ENCODE measurements at regions not wholly inside any gene's neighbourhood (a gene's known extent, or its start where the extent isn't known, plus 50 kb on each side); places are given as distances from the start of the nearest gene placed in this dataset.

DNA sequence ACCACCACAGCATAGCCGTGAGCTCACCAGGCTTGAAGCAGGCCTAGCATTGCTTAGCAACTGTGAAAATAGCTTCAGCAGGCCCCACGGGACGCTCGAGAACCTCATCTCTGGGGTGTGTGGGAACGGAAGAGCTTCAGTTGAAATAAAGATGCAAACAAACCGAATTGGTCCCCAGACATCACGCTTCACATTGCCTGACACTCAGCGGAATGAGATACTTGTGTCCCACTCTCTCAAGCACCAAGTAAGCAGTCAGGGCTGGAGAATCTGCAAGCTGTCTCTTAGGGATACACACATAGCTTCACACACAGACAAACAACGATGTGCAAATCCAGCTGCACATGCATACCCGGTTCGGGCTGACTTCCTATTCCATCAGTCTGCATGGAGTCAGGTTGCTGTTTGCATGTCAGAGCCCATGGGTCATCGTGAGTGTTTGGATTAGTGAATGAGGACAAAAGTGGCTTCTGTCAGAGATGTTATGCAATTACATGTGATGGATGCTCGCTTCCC, 205.7 kb downstream of the SNX19 start:
- no peak overlapping the region for H3K4me3 ChIP-seq (ENCODE audit: low read depth, low read length)
- no peak for TF ChIP-seq CTCF (IDR thresholded peaks at IDR 0.05; ENCODE audit: insufficient read depth, low read length, missing control alignments)
- DNase-seq (ENCODE audit: low read depth, low spot score): no peak
- ChIA-PET POLR2A (no interaction called here), CTCF (no interaction called here)

GRCh38 chr11:130711193-130711592, 205.1 kb downstream of the SNX19 start:
- POLR2A ChIA-PET: no interaction called here
- CTCF ChIA-PET: interaction anchor here (1.1 kb wide), 1 partner anchor 277 kb away, joined by 3 read pairs; no protein-coding TSS in a partner anchor
- H3K4me3 ChIP-seq (ENCODE audit: low read depth, low read length): no peak overlapping the region
- no peak for DNase-seq (ENCODE audit: low read depth, low spot score)
- no peak for TF ChIP-seq CTCF (IDR thresholded peaks at IDR 0.05; ENCODE audit: insufficient read depth, low read length, missing control alignments)

DNA sequence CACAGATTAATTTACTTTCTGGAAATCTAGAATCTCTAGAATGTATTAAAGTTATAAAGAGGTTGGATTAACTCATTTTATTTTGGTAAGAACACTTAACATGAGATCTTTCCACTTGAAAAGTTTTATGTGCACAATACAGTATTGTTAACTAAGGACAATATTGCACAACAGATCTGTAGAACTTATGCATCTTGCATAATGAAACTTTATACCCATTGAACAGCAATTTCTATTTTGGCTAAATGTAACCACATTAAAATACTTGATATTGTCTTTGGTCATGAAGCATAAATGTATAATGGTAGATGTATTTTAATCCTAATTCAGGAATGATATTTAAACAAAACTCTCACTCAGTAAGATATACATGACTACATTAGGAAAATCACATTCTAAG, 203.8 kb downstream of the SNX19 start:
- DNase-seq (ENCODE audit: low read depth, low spot score): no peak
- ChIA-PET POLR2A (no interaction called here), CTCF (interaction anchor here (1.5 kb wide), 1 partner anchor 279 kb away, joined by 4 read pairs; no protein-coding TSS in a partner anchor)
- H3K4me3 ChIP-seq (ENCODE audit: low read depth, low read length): no peak overlapping the region
- no peak for TF ChIP-seq CTCF (IDR thresholded peaks at IDR 0.05; ENCODE audit: insufficient read depth, low read length, missing control alignments)

DNA sequence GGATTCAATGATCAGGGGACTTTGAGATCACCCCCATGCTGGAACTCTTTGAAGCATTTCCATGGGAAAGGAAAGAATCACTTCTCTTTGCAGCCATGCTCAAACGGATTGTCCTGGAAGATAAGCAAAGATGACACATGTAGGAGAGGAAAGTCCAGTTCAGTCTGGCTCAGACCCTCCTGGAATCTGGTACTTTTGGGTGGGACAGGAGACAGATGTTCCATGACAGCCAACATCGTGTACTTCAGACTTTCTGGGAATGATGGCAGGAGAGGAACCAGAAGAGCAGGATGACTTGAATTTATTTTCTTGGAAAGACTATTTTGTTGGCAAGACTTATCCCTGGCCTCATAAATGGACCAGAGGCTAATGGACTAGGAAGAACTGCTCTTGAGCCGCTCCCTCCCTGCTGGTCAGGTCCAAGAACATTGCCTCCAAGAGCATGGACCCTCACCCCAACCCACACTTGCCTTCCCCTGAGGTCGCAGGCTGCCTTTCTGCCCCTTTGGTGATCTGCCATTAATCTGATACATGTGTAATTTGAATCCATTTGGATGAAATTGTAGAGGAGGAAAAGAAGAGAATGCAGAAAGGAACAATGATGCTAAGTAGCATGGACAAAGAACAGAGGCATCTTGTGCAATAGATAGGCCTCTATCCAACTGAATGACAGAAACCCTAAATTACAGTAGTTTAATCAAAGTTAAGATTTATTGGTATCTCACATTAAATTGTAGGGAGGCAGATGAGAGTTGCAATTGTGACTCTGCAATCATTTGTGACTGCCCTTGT, 201.0 kb downstream of the SNX19 start:
- CTCF ChIA-PET: no interaction called here
- TF ChIP-seq CTCF (IDR thresholded peaks at IDR 0.05; ENCODE audit: insufficient read depth, low read length, missing control alignments): no peak
- DNase-seq (ENCODE audit: low read depth, low spot score): no peak
- POLR2A ChIA-PET: no interaction called here
- H3K4me3 ChIP-seq (ENCODE audit: low read depth, low read length): no peak overlapping the region

GRCh38 chr11:130715877-130716220, 200.4 kb downstream of the SNX19 start:
- no peak for TF ChIP-seq CTCF (IDR thresholded peaks at IDR 0.05; ENCODE audit: insufficient read depth, low read length, missing control alignments)

GRCh38 chr11:130718120-130718519, 198.2 kb downstream of the SNX19 start:
- ChIA-PET CTCF (interaction anchor here (1.1 to 1.3 kb wide), 2 partner anchors 25 to 283 kb away, joined by 3 to 4 read pairs; no protein-coding TSS in a partner anchor), POLR2A (no interaction called here)
- no peak for TF ChIP-seq CTCF (IDR thresholded peaks at IDR 0.05; ENCODE audit: insufficient read depth, low read length, missing control alignments)
- no peak overlapping the region for H3K4me3 ChIP-seq (ENCODE audit: low read depth, low read length)
- DNase-seq (ENCODE audit: low read depth, low spot score): no peak

More at GRCh38 chr11:130715877-130716220, 200.4 kb downstream of the SNX19 start:
- no peak overlapping the region for H3K4me3 ChIP-seq (ENCODE audit: low read depth, low read length)
- POLR2A ChIA-PET: no interaction called here
- DNase-seq (ENCODE audit: low read depth, low spot score): no peak
- CTCF ChIA-PET: no interaction called here
